Hypothalamus (tissue), 51 donors: ENCODE measurements at regions not wholly inside any gene's neighbourhood (a gene's known extent, or its start where the extent isn't known, plus 50 kb on each side); places are given as distances from the start of the nearest gene placed in this dataset.

Experiments
- DNase-seq, 51 donors: peaks; one replicate each; lab custom pipeline; 2025; lab: John Stamatoyannopoulos, UW

GRCh38 chr4:45119376-45119775 is 393.0 kb upstream of the GNPDA2 start:
- DNase-seq = no peak

- no peak for DNase-seq
Observed at GRCh38 chr4:45102716-45103115, 376.4 kb upstream of the GNPDA2 start.

GRCh38 chr4:45100956-45101818 is 374.8 kb upstream of the GNPDA2 start:
- peak in 6 of 51 donors; percentile 0 to 11 (median 4) for DNase-seq

- no peak for DNase-seq
Observed at GRCh38 chr4:45099471-45099870, 373.1 kb upstream of the GNPDA2 start.

GRCh38 chr4:45094684-45095083 is 368.3 kb upstream of the GNPDA2 start:
- no peak for DNase-seq

GRCh38 chr4:45082101-45082500 is 355.7 kb upstream of the GNPDA2 start:
- peak in 5 of 51 donors; percentile 1 to 17 (median 3) for DNase-seq

- DNase-seq = no peak
Observed at GRCh38 chr4:45079616-45080015, 353.3 kb upstream of the GNPDA2 start.

GRCh38 chr4:45078201-45078600 is 351.8 kb upstream of the GNPDA2 start:
- no peak for DNase-seq

GRCh38 chr4:45072981-45073380 is 346.6 kb upstream of the GNPDA2 start:
- no peak for DNase-seq

GRCh38 chr4:45064741-45065140 is 338.4 kb upstream of the GNPDA2 start:
- no peak for DNase-seq

GRCh38 chr4:45063696-45064095 is 337.3 kb upstream of the GNPDA2 start:
- DNase-seq = no peak

- DNase-seq = peak in 1 of 51 donors; percentile 1
Observed at GRCh38 chr4:45062935-45063545, 336.7 kb upstream of the GNPDA2 start.

- DNase-seq = no peak
Observed at GRCh38 chr4:45043911-45044310, 317.6 kb upstream of the GNPDA2 start.

- DNase-seq = no peak
Observed at GRCh38 chr4:45036677-45037076, 310.3 kb upstream of the GNPDA2 start.

- no peak for DNase-seq
Observed at GRCh38 chr4:45033676-45034419, 307.5 kb upstream of the GNPDA2 start.

GRCh38 chr4:45030059-45030458 is 303.7 kb upstream of the GNPDA2 start:
- no peak for DNase-seq

GRCh38 chr4:45007508-45007907 is 281.2 kb upstream of the GNPDA2 start:
- DNase-seq = no peak

- DNase-seq = no peak
Observed at GRCh38 chr4:45006078-45006477, 279.7 kb upstream of the GNPDA2 start.

GRCh38 chr4:45004847-45005565 is 278.6 kb upstream of the GNPDA2 start:
- DNase-seq = no peak

GRCh38 chr4:45004326-45004725 is 278.0 kb upstream of the GNPDA2 start:
- DNase-seq = no peak
